HCT116 (cell line): ENCODE measurements at regions not wholly inside any gene's neighbourhood (a gene's known extent, or its start where the extent isn't known, plus 50 kb on each side); places are given as distances from the start of the nearest gene placed in this dataset.

Experiments
- ATAC-seq: fragments of 200-7000 bp; cut with Tn5 transposase; 2 replicates; pipeline ENCODE4 v1.9.1; 2020; ENCODE audit warnings: mild to moderate bottlenecking, moderate library complexity
- BruUV-seq: library from RNA; stranded (reverse); fragments of 400-500 nt; replicated peaks from 2 replicates; lab custom pipeline; 2021; lab: Mats Ljungman, UMichigan
- CTCF ChIA-PET: fragments of 300-600 bp; sonication (Branson Sonifier 250); formaldehyde crosslinking; loops from one replicate; lab custom pipeline; 2021; ENCODE audit warnings: antibody characterized with exemption; lab: Charles Lee
- POLR2A ChIA-PET: fragments of 300-600, 350-600 bp; sonication (Branson Sonifier 250); formaldehyde crosslinking; loops from one replicate; lab custom pipeline; 2021; ENCODE audit warnings: antibody characterized with exemption; lab: Charles Lee
- RAD21 ChIA-PET, 2 experiments: fragments of 300-600 bp; sonication (Branson Sonifier 250); formaldehyde crosslinking; loops; one replicate each; lab custom pipeline; 2023; ENCODE audit warnings: low total read pairs in 2 of 2; ENCODE audit not compliant: uncharacterized antibody in 2 of 2, unreplicated experiment in 2 of 2, low non-redundant PET in 1 of 2; lab: Charles Lee
- DNase-seq: peaks from one replicate; pipeline ENCODE4 v3.0.0-alpha.2; 2010; ENCODE audit warnings: low read depth, low spot score
- H2AFZ ChIP-seq: fragments of 200-600 bp; shearing (Covaris generic), sonication (generic); 2 replicates; pipeline ENCODE4 v1.6.1; 2017; ENCODE audit warnings: low read depth, mixed run types, mixed read lengths, antibody characterized with exemption, low read length; ENCODE audit not compliant: poor library complexity, severe bottlenecking
- H3K27ac ChIP-seq: 2 replicates; pipeline ENCODE4 v1.5.1; 2012; ENCODE audit warnings: low read depth, low read length
- H3K27me3 ChIP-seq: fragments of 200-600 bp; sonication (generic); 2 replicates; pipeline ENCODE4 v1.6.1; 2016; ENCODE audit warnings: mixed run types, low read length, mixed read lengths; ENCODE audit not compliant: insufficient read depth
- H3K36me3 ChIP-seq, 2 experiments: fragments of 200-500 bp in 1 of 2; fragments of 200-600 bp in 1 of 2; sonication (Bioruptor generic) in 1 of 2; sonication (generic) in 1 of 2; 2 replicates each; pipeline versions ENCODE4 v1.5.1 to v1.6.1; 2014 to 2016; ENCODE audit warnings: low read length in 2 of 2, inconsistent platforms in 1 of 2, mixed read lengths in 1 of 2, mixed run types in 1 of 2; ENCODE audit not compliant: insufficient read depth in 2 of 2, control insufficient read depth in 1 of 2
- H3K4me1 ChIP-seq, 2 experiments: fragments of 200-600 bp in 1 of 2; sonication (generic) in 1 of 2; 2 replicates each; pipeline versions ENCODE4 v1.5.1 to v1.6.1; 2012 to 2017; ENCODE audit warnings: low read length in 2 of 2, inconsistent platforms in 1 of 2, mild to moderate bottlenecking in 1 of 2, mixed read lengths in 1 of 2, mixed run types in 1 of 2, moderate library complexity in 1 of 2; ENCODE audit not compliant: insufficient read depth in 2 of 2, control insufficient read depth in 1 of 2
- H3K4me2 ChIP-seq: fragments of 200-600 bp; sonication (generic); 2 replicates; pipeline ENCODE4 v1.6.1; 2017; ENCODE audit warnings: mixed run types, low read length, mixed read lengths
- H3K4me3 ChIP-seq, 2 experiments: fragments of 200-600 bp in 1 of 2; sonication (generic) in 1 of 2; replicated peaks in 1 of 2; 2 replicates each; pipeline ENCODE4 v1.5.1; 2011 to 2016; ENCODE audit warnings: low read length in 2 of 2, control low read depth in 1 of 2, low read depth in 1 of 2, mild to moderate bottlenecking in 1 of 2, mixed read lengths in 1 of 2, mixed run types in 1 of 2
- H3K79me2 ChIP-seq: fragments of 200-600 bp; sonication (generic); 2 replicates; pipeline ENCODE4 v1.6.1; 2017; ENCODE audit warnings: mild to moderate bottlenecking, mixed run types, low read length, moderate library complexity, mixed read lengths; ENCODE audit not compliant: insufficient read depth
- H3K9ac ChIP-seq: fragments of 200-600 bp; sonication (generic); 2 replicates; pipeline ENCODE4 v1.6.1; 2016; ENCODE audit warnings: low read length, mixed read lengths
- H3K9me2 ChIP-seq: fragments of 200-600 bp; sonication (generic), shearing (Covaris generic); 2 replicates; pipeline ENCODE4 v1.6.1; 2017; ENCODE audit warnings: mixed run types, mild to moderate bottlenecking, moderate library complexity; ENCODE audit not compliant: insufficient read depth
- H3K9me3 ChIP-seq, 2 experiments: fragments of 200-500 bp in 1 of 2; fragments of 200-600 bp in 1 of 2; sonication (Bioruptor generic) in 1 of 2; sonication (generic) in 1 of 2; 2 replicates each; pipeline ENCODE4 v1.6.1; 2014 to 2017; ENCODE audit warnings: low read length in 2 of 2, mixed read lengths in 2 of 2, inconsistent platforms in 1 of 2, low read depth in 1 of 2, mild to moderate bottlenecking in 1 of 2, mixed run types in 1 of 2, moderate library complexity in 1 of 2; ENCODE audit not compliant: control insufficient read depth in 1 of 2, insufficient read depth in 1 of 2
- H4K20me1 ChIP-seq: fragments of 200-600 bp; sonication (generic), shearing (Covaris generic); 2 replicates; pipeline ENCODE4 v1.6.1; 2017; ENCODE audit warnings: mixed run types, mild to moderate bottlenecking, moderate library complexity; ENCODE audit not compliant: insufficient read depth
- ATF3 ChIP-seq: IDR thresholded peaks from 2 replicates; pipeline ENCODE4 v1.6.1; 2012
- CEBPB ChIP-seq: IDR thresholded peaks from 2 replicates; pipeline ENCODE4 v1.6.1; 2012; ENCODE audit warnings: low read depth
- CTCF ChIP-seq, 3 experiments: fragments of 200-600 bp in 1 of 3; sonication (generic) in 1 of 3; IDR thresholded peaks in 2 of 3; conservative IDR thresholded peaks in 1 of 3; 2 replicates each; pipeline ENCODE4 v1.5.1; 2012 to 2017; ENCODE audit warnings: low read depth in 2 of 3, low read length in 2 of 3, antibody characterized with exemption in 1 of 3, borderline replicate concordance in 1 of 3, control low read depth in 1 of 3, mild to moderate bottlenecking in 1 of 3, mixed read lengths in 1 of 3, mixed run types in 1 of 3, moderate library complexity in 1 of 3; ENCODE audit not compliant: insufficient read depth in 1 of 3
- EGR1 ChIP-seq: IDR thresholded peaks from 2 replicates; pipeline ENCODE4 v1.6.1; 2012; ENCODE audit warnings: low read depth
- ELF1 ChIP-seq: IDR thresholded peaks from 2 replicates; pipeline ENCODE4 v1.6.1; 2012; ENCODE audit warnings: low read depth, borderline replicate concordance
- EZH2phosphoT487 ChIP-seq: fragments of 200-600 bp; IDR thresholded peaks from 2 replicates; pipeline ENCODE4 v1.6.1; 2018; ENCODE audit warnings: antibody characterized with exemption, borderline replicate concordance
- POLR2AphosphoS5 ChIP-seq: IDR thresholded peaks from 2 replicates; pipeline ENCODE4 v1.6.1; 2011; ENCODE audit warnings: mild to moderate bottlenecking, low read depth, low read length, moderate library complexity
- SRF ChIP-seq: IDR thresholded peaks from 2 replicates; pipeline ENCODE4 v1.6.1; 2012; ENCODE audit warnings: low read depth
- TCF7L2 ChIP-seq: IDR thresholded peaks from 2 replicates; pipeline ENCODE4 v1.7.0; 2011; ENCODE audit warnings: borderline replicate concordance, inconsistent platforms; ENCODE audit not compliant: insufficient read depth, insufficient read length; ENCODE audit errors: extremely low read depth
- YY1 ChIP-seq: IDR thresholded peaks from 2 replicates; pipeline ENCODE4 v1.6.1; 2011; ENCODE audit warnings: low read length, low read depth, moderate library complexity, mild to moderate bottlenecking; ENCODE audit not compliant: insufficient replicate concordance; ENCODE audit errors: extremely low read depth
- ZBTB33 ChIP-seq: IDR thresholded peaks from 2 replicates; pipeline ENCODE4 v1.6.1; 2011; ENCODE audit warnings: mild to moderate bottlenecking, low read length, moderate library complexity; ENCODE audit not compliant: insufficient replicate concordance; ENCODE audit errors: extremely low read depth
- ZFX ChIP-seq: fragments of 450-650 bp; IDR thresholded peaks from 2 replicates; pipeline ENCODE4 v1.6.1; 2017
- ZNF274 ChIP-seq: fragments of 200-500 bp; sonication (Bioruptor generic); IDR thresholded peaks from 2 replicates; pipeline ENCODE4 v1.6.1; 2014; ENCODE audit warnings: mild to moderate bottlenecking, low read depth, low read length, inconsistent platforms
- intact Hi-C: fragments of 100-400 bp; cut with micrococcal nuclease; formaldehyde crosslinking; loops from 2 replicates; pipeline ENCODE4 v1.10.0; 2022

GRCh38 chr16:85233516-85233915 is 121.2 kb upstream of the CIBAR2 start:
- ChIA-PET RAD21 (no interaction called here), POLR2A (no interaction called here), CTCF (no interaction called here)
- DNase-seq (no peak), ATAC-seq (no peak)
- no peaks in the 10 kb centered on the region for H3K9me3 ChIP-seq
- H3K79me2 ChIP-seq: peaks cover 4% of the 10 kb centered on the region; the same call in 1 of the 2 replicates
- no peaks in the 10 kb centered on the region for H3K36me3 ChIP-seq
- H3K4me1 ChIP-seq: peaks cover 37 to 46% of the 10 kb centered on the region in 2 experiments
- no TSS peak for BruUV-seq
- no peak overlapping the region for H2AFZ ChIP-seq
- no peaks in the 10 kb centered on the region for H4K20me1 ChIP-seq
- no peak overlapping the region for H3K9ac ChIP-seq
- TF ChIP-seq ZFX: no peak
- TF ChIP-seq YY1: no peak
- no peak for TF ChIP-seq TCF7L2
- no peak for TF ChIP-seq ELF1
- TF ChIP-seq SRF: no peak
- no peak for TF ChIP-seq ATF3
- TF ChIP-seq CEBPB: no peak
- H3K27ac ChIP-seq: no peak overlapping the region
- H3K27me3 ChIP-seq: no peaks in the 10 kb centered on the region
- no peaks in the 10 kb centered on the region for H3K9me2 ChIP-seq
- H3K4me3 ChIP-seq: no peak overlapping the region
- H3K4me2 ChIP-seq: no peak overlapping the region
- intact Hi-C loops: loop anchor here (10.0 kb wide), 1 partner anchor 299 kb away; no protein-coding TSS in a partner anchor

GRCh38 chr16:85234310-85235204 is 122.3 kb upstream of the CIBAR2 start:
- Histone ChIP-seq H2AFZ (no peak overlapping the region), H4K20me1 (no peaks in the 10 kb centered on the region), H3K27ac (peak overlapping the region; percentile 59), H3K9ac (peak overlapping the region; percentile 57), H3K36me3 (no peaks in the 10 kb centered on the region), H3K4me1 (peaks cover 47 to 57% of the 10 kb centered on the region in 2 experiments), H3K4me3 (peak overlapping the region; percentile 43 to 61), H3K9me3 (no peaks in the 10 kb centered on the region), H3K4me2 (peak overlapping the region; percentile 98), H3K79me2 (peaks cover 4% of the 10 kb centered on the region; the same call in 1 of the 2 replicates), H3K27me3 (no peaks in the 10 kb centered on the region), H3K9me2 (no peaks in the 10 kb centered on the region)
- peak; percentile 71 for ATAC-seq
- intact Hi-C loops: loop anchor here (5.0 to 10.0 kb wide), 2 partner anchors 62 to 300 kb away; no protein-coding TSS in a partner anchor
- no peak for DNase-seq
- POLR2A ChIA-PET: interaction anchor here (0.6 kb wide), 1 partner anchor 377 kb away, joined by 4 read pairs; no protein-coding TSS in a partner anchor
- CTCF ChIA-PET: interaction anchor here (1.4 to 2.8 kb wide), 3 partner anchors 11 to 62 kb away, joined by 4 to 17 read pairs (median 7); no protein-coding TSS in a partner anchor
- no TSS peak for BruUV-seq
- RAD21 ChIA-PET: no interaction called here
- TF ChIP-seq POLR2AphosphoS5: peak; percentile 24; the same call in 1 of the 2 replicates
- TF ChIP-seq CTCF (IDR thresholded peaks at IDR 0.05 in 2 of 3, conservative IDR thresholded peaks at IDR 0.05 in 1 of 3; ENCODE audit: borderline replicate concordance in 1 of 3, insufficient read depth in 1 of 3, low read depth in 2 of 3, low read length in 2 of 3): no peak
- no peak for TF ChIP-seq ZBTB33
- TF ChIP-seq TCF7L2: peak; percentile 56
- TF ChIP-seq SRF: no peak
- no peak for TF ChIP-seq ZNF274
- peak; percentile 97 for TF ChIP-seq EGR1
- TF ChIP-seq EZH2phosphoT487: no peak
